HEK293 (cell line): ENCODE measurements at regions not wholly inside any gene's neighbourhood (a gene's known extent, or its start where the extent isn't known, plus 50 kb on each side); places are given as distances from the start of the nearest gene placed in this dataset.

Source experiments
- ZNF707 ChIP-seq: fragments of 450-650 bp; formaldehyde crosslinking; IDR thresholded peaks from 2 replicates; pipeline ENCODE4 v1.5.1; 2016; ENCODE audit warnings: missing biosample characterization, missing genetic modification characterization
- TF ChIP-seq, protein P1 (sequence below): fragments of 450-650 bp; formaldehyde crosslinking; IDR thresholded peaks from 2 replicates; pipeline ENCODE4 v1.5.1; 2017; ENCODE audit warnings: missing biosample characterization, missing genetic modification characterization
- TF ChIP-seq, protein P2 (sequence below): fragments of 450-650 bp; formaldehyde crosslinking; IDR thresholded peaks from 2 replicates; pipeline ENCODE4 v1.5.1; 2016; ENCODE audit warnings: missing biosample characterization, missing genetic modification characterization
- TF ChIP-seq, protein P3 (sequence below): fragments of 450-650 bp; formaldehyde crosslinking; IDR thresholded peaks from 2 replicates; pipeline ENCODE4 v1.5.1; 2016; ENCODE audit warnings: missing biosample characterization, missing genetic modification characterization, low read depth
- TF ChIP-seq, protein P4 (sequence below): fragments of 450-650 bp; formaldehyde crosslinking; IDR thresholded peaks from 2 replicates; pipeline ENCODE4 v1.5.1; 2016; ENCODE audit warnings: missing biosample characterization, missing genetic modification characterization

DNA sequence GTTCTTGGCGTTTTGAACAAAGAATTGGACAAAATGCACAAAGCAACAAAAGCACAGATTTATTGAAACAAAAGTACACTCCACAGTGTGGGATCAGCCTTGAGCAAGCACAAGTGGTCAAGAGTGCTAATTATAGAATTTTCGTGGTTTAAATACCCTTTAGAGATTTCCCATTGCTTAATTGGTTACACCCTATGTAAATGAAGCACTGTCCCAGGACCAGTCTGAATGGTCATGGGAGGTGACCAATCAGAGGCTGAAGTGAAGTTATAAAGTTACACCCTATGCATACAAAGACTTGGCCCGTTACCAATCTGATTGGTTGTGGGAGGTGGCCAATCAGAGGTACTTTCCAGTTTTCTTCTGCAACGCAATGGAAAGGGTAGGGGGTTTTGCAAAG is 223.6 kb downstream of the CENPF start:
- TF ChIP-seq, protein P1, sequence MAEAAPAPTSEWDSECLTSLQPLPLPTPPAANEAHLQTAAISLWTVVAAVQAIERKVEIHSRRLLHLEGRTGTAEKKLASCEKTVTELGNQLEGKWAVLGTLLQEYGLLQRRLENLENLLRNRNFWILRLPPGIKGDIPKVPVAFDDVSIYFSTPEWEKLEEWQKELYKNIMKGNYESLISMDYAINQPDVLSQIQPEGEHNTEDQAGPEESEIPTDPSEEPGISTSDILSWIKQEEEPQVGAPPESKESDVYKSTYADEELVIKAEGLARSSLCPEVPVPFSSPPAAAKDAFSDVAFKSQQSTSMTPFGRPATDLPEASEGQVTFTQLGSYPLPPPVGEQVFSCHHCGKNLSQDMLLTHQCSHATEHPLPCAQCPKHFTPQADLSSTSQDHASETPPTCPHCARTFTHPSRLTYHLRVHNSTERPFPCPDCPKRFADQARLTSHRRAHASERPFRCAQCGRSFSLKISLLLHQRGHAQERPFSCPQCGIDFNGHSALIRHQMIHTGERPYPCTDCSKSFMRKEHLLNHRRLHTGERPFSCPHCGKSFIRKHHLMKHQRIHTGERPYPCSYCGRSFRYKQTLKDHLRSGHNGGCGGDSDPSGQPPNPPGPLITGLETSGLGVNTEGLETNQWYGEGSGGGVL (tag by site-specific recombination): no peak
- TF ChIP-seq, protein P2, sequence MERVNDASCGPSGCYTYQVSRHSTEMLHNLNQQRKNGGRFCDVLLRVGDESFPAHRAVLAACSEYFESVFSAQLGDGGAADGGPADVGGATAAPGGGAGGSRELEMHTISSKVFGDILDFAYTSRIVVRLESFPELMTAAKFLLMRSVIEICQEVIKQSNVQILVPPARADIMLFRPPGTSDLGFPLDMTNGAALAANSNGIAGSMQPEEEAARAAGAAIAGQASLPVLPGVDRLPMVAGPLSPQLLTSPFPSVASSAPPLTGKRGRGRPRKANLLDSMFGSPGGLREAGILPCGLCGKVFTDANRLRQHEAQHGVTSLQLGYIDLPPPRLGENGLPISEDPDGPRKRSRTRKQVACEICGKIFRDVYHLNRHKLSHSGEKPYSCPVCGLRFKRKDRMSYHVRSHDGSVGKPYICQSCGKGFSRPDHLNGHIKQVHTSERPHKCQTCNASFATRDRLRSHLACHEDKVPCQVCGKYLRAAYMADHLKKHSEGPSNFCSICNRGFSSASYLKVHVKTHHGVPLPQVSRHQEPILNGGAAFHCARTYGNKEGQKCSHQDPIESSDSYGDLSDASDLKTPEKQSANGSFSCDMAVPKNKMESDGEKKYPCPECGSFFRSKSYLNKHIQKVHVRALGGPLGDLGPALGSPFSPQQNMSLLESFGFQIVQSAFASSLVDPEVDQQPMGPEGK (tag by site-specific recombination): no peak
- TF ChIP-seq, protein P3, sequence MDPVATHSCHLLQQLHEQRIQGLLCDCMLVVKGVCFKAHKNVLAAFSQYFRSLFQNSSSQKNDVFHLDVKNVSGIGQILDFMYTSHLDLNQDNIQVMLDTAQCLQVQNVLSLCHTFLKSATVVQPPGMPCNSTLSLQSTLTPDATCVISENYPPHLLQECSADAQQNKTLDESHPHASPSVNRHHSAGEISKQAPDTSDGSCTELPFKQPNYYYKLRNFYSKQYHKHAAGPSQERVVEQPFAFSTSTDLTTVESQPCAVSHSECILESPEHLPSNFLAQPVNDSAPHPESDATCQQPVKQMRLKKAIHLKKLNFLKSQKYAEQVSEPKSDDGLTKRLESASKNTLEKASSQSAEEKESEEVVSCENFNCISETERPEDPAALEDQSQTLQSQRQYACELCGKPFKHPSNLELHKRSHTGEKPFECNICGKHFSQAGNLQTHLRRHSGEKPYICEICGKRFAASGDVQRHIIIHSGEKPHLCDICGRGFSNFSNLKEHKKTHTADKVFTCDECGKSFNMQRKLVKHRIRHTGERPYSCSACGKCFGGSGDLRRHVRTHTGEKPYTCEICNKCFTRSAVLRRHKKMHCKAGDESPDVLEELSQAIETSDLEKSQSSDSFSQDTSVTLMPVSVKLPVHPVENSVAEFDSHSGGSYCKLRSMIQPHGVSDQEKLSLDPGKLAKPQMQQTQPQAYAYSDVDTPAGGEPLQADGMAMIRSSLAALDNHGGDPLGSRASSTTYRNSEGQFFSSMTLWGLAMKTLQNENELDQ: no peak
- TF ChIP-seq, protein P4, sequence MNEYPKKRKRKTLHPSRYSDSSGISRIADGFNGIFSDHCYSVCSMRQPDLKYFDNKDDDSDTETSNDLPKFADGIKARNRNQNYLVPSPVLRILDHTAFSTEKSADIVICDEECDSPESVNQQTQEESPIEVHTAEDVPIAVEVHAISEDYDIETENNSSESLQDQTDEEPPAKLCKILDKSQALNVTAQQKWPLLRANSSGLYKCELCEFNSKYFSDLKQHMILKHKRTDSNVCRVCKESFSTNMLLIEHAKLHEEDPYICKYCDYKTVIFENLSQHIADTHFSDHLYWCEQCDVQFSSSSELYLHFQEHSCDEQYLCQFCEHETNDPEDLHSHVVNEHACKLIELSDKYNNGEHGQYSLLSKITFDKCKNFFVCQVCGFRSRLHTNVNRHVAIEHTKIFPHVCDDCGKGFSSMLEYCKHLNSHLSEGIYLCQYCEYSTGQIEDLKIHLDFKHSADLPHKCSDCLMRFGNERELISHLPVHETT (tag by site-specific recombination): no peak
- TF ChIP-seq ZNF707 (tag by site-specific recombination): no peak
